HCT116 (cell line): ENCODE measurements at regions not wholly inside any gene's neighbourhood (a gene's known extent, or its start where the extent isn't known, plus 50 kb on each side); places are given as distances from the start of the nearest gene placed in this dataset.

ENCODE experiments used
- ATAC-seq: fragments of 200-7000 bp; cut with Tn5 transposase; 2 replicates; pipeline ENCODE4 v1.9.1; 2020; ENCODE audit warnings: mild to moderate bottlenecking, moderate library complexity
- BruUV-seq: library from RNA; stranded (reverse); fragments of 400-500 nt; replicated peaks from 2 replicates; lab custom pipeline; 2021; lab: Mats Ljungman, UMichigan
- CTCF ChIA-PET: fragments of 300-600 bp; sonication (Branson Sonifier 250); formaldehyde crosslinking; loops from one replicate; lab custom pipeline; 2021; ENCODE audit warnings: antibody characterized with exemption; lab: Charles Lee
- POLR2A ChIA-PET: fragments of 300-600, 350-600 bp; sonication (Branson Sonifier 250); formaldehyde crosslinking; loops from one replicate; lab custom pipeline; 2021; ENCODE audit warnings: antibody characterized with exemption; lab: Charles Lee
- RAD21 ChIA-PET, 2 experiments: fragments of 300-600 bp; sonication (Branson Sonifier 250); formaldehyde crosslinking; loops; one replicate each; lab custom pipeline; 2023; ENCODE audit warnings: low total read pairs in 2 of 2; ENCODE audit not compliant: uncharacterized antibody in 2 of 2, unreplicated experiment in 2 of 2, low non-redundant PET in 1 of 2; lab: Charles Lee
- DNase-seq: peaks from one replicate; pipeline ENCODE4 v3.0.0-alpha.2; 2010; ENCODE audit warnings: low read depth, low spot score
- H2AFZ ChIP-seq: fragments of 200-600 bp; shearing (Covaris generic), sonication (generic); 2 replicates; pipeline ENCODE4 v1.6.1; 2017; ENCODE audit warnings: low read depth, mixed run types, mixed read lengths, antibody characterized with exemption, low read length; ENCODE audit not compliant: poor library complexity, severe bottlenecking
- H3K27ac ChIP-seq: 2 replicates; pipeline ENCODE4 v1.5.1; 2012; ENCODE audit warnings: low read depth, low read length
- H3K27me3 ChIP-seq: fragments of 200-600 bp; sonication (generic); 2 replicates; pipeline ENCODE4 v1.6.1; 2016; ENCODE audit warnings: mixed run types, low read length, mixed read lengths; ENCODE audit not compliant: insufficient read depth
- H3K36me3 ChIP-seq, 2 experiments: fragments of 200-500 bp in 1 of 2; fragments of 200-600 bp in 1 of 2; sonication (Bioruptor generic) in 1 of 2; sonication (generic) in 1 of 2; 2 replicates each; pipeline versions ENCODE4 v1.5.1 to v1.6.1; 2014 to 2016; ENCODE audit warnings: low read length in 2 of 2, inconsistent platforms in 1 of 2, mixed read lengths in 1 of 2, mixed run types in 1 of 2; ENCODE audit not compliant: insufficient read depth in 2 of 2, control insufficient read depth in 1 of 2
- H3K4me1 ChIP-seq, 2 experiments: fragments of 200-600 bp in 1 of 2; sonication (generic) in 1 of 2; 2 replicates each; pipeline versions ENCODE4 v1.5.1 to v1.6.1; 2012 to 2017; ENCODE audit warnings: low read length in 2 of 2, inconsistent platforms in 1 of 2, mild to moderate bottlenecking in 1 of 2, mixed read lengths in 1 of 2, mixed run types in 1 of 2, moderate library complexity in 1 of 2; ENCODE audit not compliant: insufficient read depth in 2 of 2, control insufficient read depth in 1 of 2
- H3K4me2 ChIP-seq: fragments of 200-600 bp; sonication (generic); 2 replicates; pipeline ENCODE4 v1.6.1; 2017; ENCODE audit warnings: mixed run types, low read length, mixed read lengths
- H3K4me3 ChIP-seq, 2 experiments: fragments of 200-600 bp in 1 of 2; sonication (generic) in 1 of 2; replicated peaks in 1 of 2; 2 replicates each; pipeline ENCODE4 v1.5.1; 2011 to 2016; ENCODE audit warnings: low read length in 2 of 2, control low read depth in 1 of 2, low read depth in 1 of 2, mild to moderate bottlenecking in 1 of 2, mixed read lengths in 1 of 2, mixed run types in 1 of 2
- H3K79me2 ChIP-seq: fragments of 200-600 bp; sonication (generic); 2 replicates; pipeline ENCODE4 v1.6.1; 2017; ENCODE audit warnings: mild to moderate bottlenecking, mixed run types, low read length, moderate library complexity, mixed read lengths; ENCODE audit not compliant: insufficient read depth
- H3K9ac ChIP-seq: fragments of 200-600 bp; sonication (generic); 2 replicates; pipeline ENCODE4 v1.6.1; 2016; ENCODE audit warnings: low read length, mixed read lengths
- H3K9me2 ChIP-seq: fragments of 200-600 bp; sonication (generic), shearing (Covaris generic); 2 replicates; pipeline ENCODE4 v1.6.1; 2017; ENCODE audit warnings: mixed run types, mild to moderate bottlenecking, moderate library complexity; ENCODE audit not compliant: insufficient read depth
- H3K9me3 ChIP-seq, 2 experiments: fragments of 200-500 bp in 1 of 2; fragments of 200-600 bp in 1 of 2; sonication (Bioruptor generic) in 1 of 2; sonication (generic) in 1 of 2; 2 replicates each; pipeline ENCODE4 v1.6.1; 2014 to 2017; ENCODE audit warnings: low read length in 2 of 2, mixed read lengths in 2 of 2, inconsistent platforms in 1 of 2, low read depth in 1 of 2, mild to moderate bottlenecking in 1 of 2, mixed run types in 1 of 2, moderate library complexity in 1 of 2; ENCODE audit not compliant: control insufficient read depth in 1 of 2, insufficient read depth in 1 of 2
- H4K20me1 ChIP-seq: fragments of 200-600 bp; sonication (generic), shearing (Covaris generic); 2 replicates; pipeline ENCODE4 v1.6.1; 2017; ENCODE audit warnings: mixed run types, mild to moderate bottlenecking, moderate library complexity; ENCODE audit not compliant: insufficient read depth
- CBX3 ChIP-seq: IDR thresholded peaks from 2 replicates; pipeline ENCODE4 v1.6.1; 2012; ENCODE audit warnings: low read depth
- CEBPB ChIP-seq: IDR thresholded peaks from 2 replicates; pipeline ENCODE4 v1.6.1; 2012; ENCODE audit warnings: low read depth
- CTCF ChIP-seq, 3 experiments: fragments of 200-600 bp in 1 of 3; sonication (generic) in 1 of 3; IDR thresholded peaks in 2 of 3; conservative IDR thresholded peaks in 1 of 3; 2 replicates each; pipeline ENCODE4 v1.5.1; 2012 to 2017; ENCODE audit warnings: low read depth in 2 of 3, low read length in 2 of 3, antibody characterized with exemption in 1 of 3, borderline replicate concordance in 1 of 3, control low read depth in 1 of 3, mild to moderate bottlenecking in 1 of 3, mixed read lengths in 1 of 3, mixed run types in 1 of 3, moderate library complexity in 1 of 3; ENCODE audit not compliant: insufficient read depth in 1 of 3
- EGR1 ChIP-seq: IDR thresholded peaks from 2 replicates; pipeline ENCODE4 v1.6.1; 2012; ENCODE audit warnings: low read depth
- EZH2 ChIP-seq: fragments of 200-600 bp; sonication (generic); IDR thresholded peaks from 2 replicates; pipeline ENCODE4 v1.6.1; 2017; ENCODE audit warnings: antibody characterized with exemption, mixed run types
- FOSL1 ChIP-seq: IDR thresholded peaks from 2 replicates; pipeline ENCODE4 v1.6.1; 2012; ENCODE audit warnings: low read depth
- JUND ChIP-seq: IDR thresholded peaks from 2 replicates; pipeline ENCODE4 v1.6.1; 2012
- POLR2A ChIP-seq: IDR thresholded peaks from 2 replicates; pipeline ENCODE4 v1.7.0; 2011; ENCODE audit warnings: borderline replicate concordance; ENCODE audit not compliant: insufficient read depth, insufficient read length; ENCODE audit errors: extremely low read depth
- POLR2AphosphoS5 ChIP-seq: IDR thresholded peaks from 2 replicates; pipeline ENCODE4 v1.6.1; 2011; ENCODE audit warnings: mild to moderate bottlenecking, low read depth, low read length, moderate library complexity
- SIN3A ChIP-seq: IDR thresholded peaks from 2 replicates; pipeline ENCODE4 v1.6.1; 2012; ENCODE audit warnings: low read depth
- SP1 ChIP-seq: IDR thresholded peaks from 2 replicates; pipeline ENCODE4 v1.6.1; 2012; ENCODE audit warnings: low read depth
- SRF ChIP-seq: IDR thresholded peaks from 2 replicates; pipeline ENCODE4 v1.6.1; 2012; ENCODE audit warnings: low read depth
- YY1 ChIP-seq: IDR thresholded peaks from 2 replicates; pipeline ENCODE4 v1.6.1; 2011; ENCODE audit warnings: low read length, low read depth, moderate library complexity, mild to moderate bottlenecking; ENCODE audit not compliant: insufficient replicate concordance; ENCODE audit errors: extremely low read depth
- ZFX ChIP-seq: fragments of 450-650 bp; IDR thresholded peaks from 2 replicates; pipeline ENCODE4 v1.6.1; 2017
- ZNF274 ChIP-seq: fragments of 200-500 bp; sonication (Bioruptor generic); IDR thresholded peaks from 2 replicates; pipeline ENCODE4 v1.6.1; 2014; ENCODE audit warnings: mild to moderate bottlenecking, low read depth, low read length, inconsistent platforms
- intact Hi-C: fragments of 100-400 bp; cut with micrococcal nuclease; formaldehyde crosslinking; loops from 2 replicates; pipeline ENCODE4 v1.10.0; 2022
- TF ChIP-seq, protein P1 (sequence below): IDR thresholded peaks from 2 replicates; pipeline ENCODE4 v1.6.1; 2012; ENCODE audit warnings: low read depth
- TF ChIP-seq, protein P2 (sequence below): IDR thresholded peaks from 2 replicates; pipeline ENCODE4 v1.6.1; 2012
- TF ChIP-seq, protein P3 (sequence below): IDR thresholded peaks from 2 replicates; pipeline ENCODE4 v1.6.1; 2011; ENCODE audit warnings: mild to moderate bottlenecking, low read length, moderate library complexity; ENCODE audit not compliant: insufficient replicate concordance; ENCODE audit errors: extremely low read depth
- TF ChIP-seq, protein P4 (sequence below): IDR thresholded peaks from 2 replicates; pipeline ENCODE4 v1.6.1; 2012

- ChIA-PET POLR2A (no interaction called here), CTCF (no interaction called here), RAD21 (no interaction called here)
- no peak overlapping the region for H3K4me2 ChIP-seq
- no peak overlapping the region for H2AFZ ChIP-seq
- no peaks in the 10 kb centered on the region for H3K9me2 ChIP-seq
- intact Hi-C loops, result no loop called here
- no peaks in the 10 kb centered on the region for H3K79me2 ChIP-seq
- no peaks in the 10 kb centered on the region; a peak in 1 of 4 replicates for H3K9me3 ChIP-seq
- BruUV-seq, result no TSS peak
- ATAC-seq (no peak), DNase-seq (no peak)
- H3K27me3 ChIP-seq, result no peaks in the 10 kb centered on the region
- no peak overlapping the region for H3K9ac ChIP-seq
- H3K4me1 ChIP-seq, result no peaks in the 10 kb centered on the region
- H3K27ac ChIP-seq, result no peak overlapping the region
- no peak for TF ChIP-seq ZFX
- no peak for TF ChIP-seq CTCF (IDR thresholded peaks at IDR 0.05 in 2 of 3, conservative IDR thresholded peaks at IDR 0.05 in 1 of 3; ENCODE audit: borderline replicate concordance in 1 of 3, insufficient read depth in 1 of 3, low read depth in 2 of 3, low read length in 2 of 3)
- TF ChIP-seq, protein P1, sequence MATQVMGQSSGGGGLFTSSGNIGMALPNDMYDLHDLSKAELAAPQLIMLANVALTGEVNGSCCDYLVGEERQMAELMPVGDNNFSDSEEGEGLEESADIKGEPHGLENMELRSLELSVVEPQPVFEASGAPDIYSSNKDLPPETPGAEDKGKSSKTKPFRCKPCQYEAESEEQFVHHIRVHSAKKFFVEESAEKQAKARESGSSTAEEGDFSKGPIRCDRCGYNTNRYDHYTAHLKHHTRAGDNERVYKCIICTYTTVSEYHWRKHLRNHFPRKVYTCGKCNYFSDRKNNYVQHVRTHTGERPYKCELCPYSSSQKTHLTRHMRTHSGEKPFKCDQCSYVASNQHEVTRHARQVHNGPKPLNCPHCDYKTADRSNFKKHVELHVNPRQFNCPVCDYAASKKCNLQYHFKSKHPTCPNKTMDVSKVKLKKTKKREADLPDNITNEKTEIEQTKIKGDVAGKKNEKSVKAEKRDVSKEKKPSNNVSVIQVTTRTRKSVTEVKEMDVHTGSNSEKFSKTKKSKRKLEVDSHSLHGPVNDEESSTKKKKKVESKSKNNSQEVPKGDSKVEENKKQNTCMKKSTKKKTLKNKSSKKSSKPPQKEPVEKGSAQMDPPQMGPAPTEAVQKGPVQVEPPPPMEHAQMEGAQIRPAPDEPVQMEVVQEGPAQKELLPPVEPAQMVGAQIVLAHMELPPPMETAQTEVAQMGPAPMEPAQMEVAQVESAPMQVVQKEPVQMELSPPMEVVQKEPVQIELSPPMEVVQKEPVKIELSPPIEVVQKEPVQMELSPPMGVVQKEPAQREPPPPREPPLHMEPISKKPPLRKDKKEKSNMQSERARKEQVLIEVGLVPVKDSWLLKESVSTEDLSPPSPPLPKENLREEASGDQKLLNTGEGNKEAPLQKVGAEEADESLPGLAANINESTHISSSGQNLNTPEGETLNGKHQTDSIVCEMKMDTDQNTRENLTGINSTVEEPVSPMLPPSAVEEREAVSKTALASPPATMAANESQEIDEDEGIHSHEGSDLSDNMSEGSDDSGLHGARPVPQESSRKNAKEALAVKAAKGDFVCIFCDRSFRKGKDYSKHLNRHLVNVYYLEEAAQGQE, result no peak
- TF ChIP-seq, protein P2, sequence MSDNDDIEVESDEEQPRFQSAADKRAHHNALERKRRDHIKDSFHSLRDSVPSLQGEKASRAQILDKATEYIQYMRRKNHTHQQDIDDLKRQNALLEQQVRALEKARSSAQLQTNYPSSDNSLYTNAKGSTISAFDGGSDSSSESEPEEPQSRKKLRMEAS, result no peak
- no peak for TF ChIP-seq CEBPB
- no peak for TF ChIP-seq SP1
- no peak for TF ChIP-seq CBX3
- TF ChIP-seq POLR2A, result no peak
- TF ChIP-seq, protein P3, sequence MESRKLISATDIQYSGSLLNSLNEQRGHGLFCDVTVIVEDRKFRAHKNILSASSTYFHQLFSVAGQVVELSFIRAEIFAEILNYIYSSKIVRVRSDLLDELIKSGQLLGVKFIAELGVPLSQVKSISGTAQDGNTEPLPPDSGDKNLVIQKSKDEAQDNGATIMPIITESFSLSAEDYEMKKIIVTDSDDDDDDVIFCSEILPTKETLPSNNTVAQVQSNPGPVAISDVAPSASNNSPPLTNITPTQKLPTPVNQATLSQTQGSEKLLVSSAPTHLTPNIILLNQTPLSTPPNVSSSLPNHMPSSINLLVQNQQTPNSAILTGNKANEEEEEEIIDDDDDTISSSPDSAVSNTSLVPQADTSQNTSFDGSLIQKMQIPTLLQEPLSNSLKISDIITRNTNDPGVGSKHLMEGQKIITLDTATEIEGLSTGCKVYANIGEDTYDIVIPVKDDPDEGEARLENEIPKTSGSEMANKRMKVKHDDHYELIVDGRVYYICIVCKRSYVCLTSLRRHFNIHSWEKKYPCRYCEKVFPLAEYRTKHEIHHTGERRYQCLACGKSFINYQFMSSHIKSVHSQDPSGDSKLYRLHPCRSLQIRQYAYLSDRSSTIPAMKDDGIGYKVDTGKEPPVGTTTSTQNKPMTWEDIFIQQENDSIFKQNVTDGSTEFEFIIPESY, result no peak
- no peak for TF ChIP-seq ZNF274
- TF ChIP-seq EGR1, result no peak
- TF ChIP-seq, protein P4, sequence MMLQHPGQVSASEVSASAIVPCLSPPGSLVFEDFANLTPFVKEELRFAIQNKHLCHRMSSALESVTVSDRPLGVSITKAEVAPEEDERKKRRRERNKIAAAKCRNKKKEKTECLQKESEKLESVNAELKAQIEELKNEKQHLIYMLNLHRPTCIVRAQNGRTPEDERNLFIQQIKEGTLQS, result no peak
- TF ChIP-seq SIN3A, result no peak
- no peak for TF ChIP-seq POLR2AphosphoS5
- no peak for TF ChIP-seq FOSL1
- no peak for TF ChIP-seq EZH2
- TF ChIP-seq JUND, result no peak
- no peak for TF ChIP-seq YY1
- TF ChIP-seq SRF, result no peak
- H3K4me3 ChIP-seq, result no peak overlapping the region
- no peaks in the 10 kb centered on the region for H4K20me1 ChIP-seq
- H3K36me3 ChIP-seq, result no peaks in the 10 kb centered on the region
Measured at GRCh38 chr5:162221910-162222309, 154.3 kb downstream of the GABRG2 start.
